ENCODE measurements at regions not wholly inside any gene's neighbourhood (a gene's known extent, or its start where the extent isn't known, plus 50 kb on each side); places are given as distances from the start of the nearest gene placed in this dataset.

DNA sequence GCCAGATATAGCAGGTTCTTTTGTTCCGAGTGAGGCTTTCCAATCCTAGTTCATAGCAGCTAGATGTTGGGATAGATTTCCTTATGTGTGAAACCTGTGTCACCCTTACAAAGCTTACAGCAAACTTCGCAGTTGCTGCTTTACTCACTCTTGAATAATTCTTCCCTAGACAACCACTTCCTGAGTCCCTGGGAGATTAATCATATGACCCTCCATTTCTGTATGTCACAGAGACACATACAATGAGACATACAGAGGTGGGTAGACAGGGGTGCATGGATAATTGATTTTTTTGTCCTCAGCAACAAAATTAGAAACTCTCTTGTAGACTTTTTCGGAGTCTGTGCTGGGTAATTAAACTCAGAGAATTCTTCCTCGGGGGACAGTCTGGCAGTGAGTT, 163.2 kb downstream of the NSUN3 start:
- no peak overlapping the region for H3K4me3 ChIP-seq
- no peaks in the 10 kb centered on the region for H3K9me3 ChIP-seq
- H3K36me3 ChIP-seq, result no peaks in the 10 kb centered on the region
- TF ChIP-seq, protein P1, sequence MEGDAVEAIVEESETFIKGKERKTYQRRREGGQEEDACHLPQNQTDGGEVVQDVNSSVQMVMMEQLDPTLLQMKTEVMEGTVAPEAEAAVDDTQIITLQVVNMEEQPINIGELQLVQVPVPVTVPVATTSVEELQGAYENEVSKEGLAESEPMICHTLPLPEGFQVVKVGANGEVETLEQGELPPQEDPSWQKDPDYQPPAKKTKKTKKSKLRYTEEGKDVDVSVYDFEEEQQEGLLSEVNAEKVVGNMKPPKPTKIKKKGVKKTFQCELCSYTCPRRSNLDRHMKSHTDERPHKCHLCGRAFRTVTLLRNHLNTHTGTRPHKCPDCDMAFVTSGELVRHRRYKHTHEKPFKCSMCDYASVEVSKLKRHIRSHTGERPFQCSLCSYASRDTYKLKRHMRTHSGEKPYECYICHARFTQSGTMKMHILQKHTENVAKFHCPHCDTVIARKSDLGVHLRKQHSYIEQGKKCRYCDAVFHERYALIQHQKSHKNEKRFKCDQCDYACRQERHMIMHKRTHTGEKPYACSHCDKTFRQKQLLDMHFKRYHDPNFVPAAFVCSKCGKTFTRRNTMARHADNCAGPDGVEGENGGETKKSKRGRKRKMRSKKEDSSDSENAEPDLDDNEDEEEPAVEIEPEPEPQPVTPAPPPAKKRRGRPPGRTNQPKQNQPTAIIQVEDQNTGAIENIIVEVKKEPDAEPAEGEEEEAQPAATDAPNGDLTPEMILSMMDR (IDR thresholded peaks at IDR 0.05), result no peak
- DNase-seq, result no peak
- H3K4me1 ChIP-seq, result no peaks in the 10 kb centered on the region
- H3K27me3 ChIP-seq, result no peaks in the 10 kb centered on the region
- no peak overlapping the region for H3K27ac ChIP-seq

DNA sequence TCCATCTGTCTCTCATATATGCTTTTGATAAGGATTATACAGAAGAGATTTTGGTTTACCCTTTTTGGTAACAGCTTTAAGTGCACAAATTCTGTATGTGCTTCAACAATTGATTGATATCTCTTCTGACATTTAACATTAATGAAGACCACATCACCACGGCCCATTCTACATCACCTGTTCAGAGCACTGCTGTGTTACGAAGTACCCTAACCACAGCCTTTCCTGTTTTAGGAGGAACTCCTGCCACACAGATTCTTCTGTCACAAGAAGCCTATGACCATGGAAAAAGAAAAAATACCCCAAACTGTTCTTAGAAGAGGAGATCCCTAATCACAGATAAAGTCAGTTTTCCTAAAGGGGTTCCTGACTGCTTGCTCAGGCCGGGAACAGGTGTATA, 170.1 kb downstream of the NSUN3 start:
- TF ChIP-seq, protein P1 (IDR thresholded peaks at IDR 0.05), result no peak
- TF ChIP-seq POLR2A (IDR thresholded peaks at IDR 0.05), result no peak
- Histone ChIP-seq H3K36me3 (no peaks in the 10 kb centered on the region), H3K27me3 (no peaks in the 10 kb centered on the region), H3K4me1 (no peaks in the 10 kb centered on the region), H3K4me3 (no peak overlapping the region), H3K27ac (no peak overlapping the region), H3K9me3 (no peaks in the 10 kb centered on the region)
- DNase-seq, result no peak

DNA sequence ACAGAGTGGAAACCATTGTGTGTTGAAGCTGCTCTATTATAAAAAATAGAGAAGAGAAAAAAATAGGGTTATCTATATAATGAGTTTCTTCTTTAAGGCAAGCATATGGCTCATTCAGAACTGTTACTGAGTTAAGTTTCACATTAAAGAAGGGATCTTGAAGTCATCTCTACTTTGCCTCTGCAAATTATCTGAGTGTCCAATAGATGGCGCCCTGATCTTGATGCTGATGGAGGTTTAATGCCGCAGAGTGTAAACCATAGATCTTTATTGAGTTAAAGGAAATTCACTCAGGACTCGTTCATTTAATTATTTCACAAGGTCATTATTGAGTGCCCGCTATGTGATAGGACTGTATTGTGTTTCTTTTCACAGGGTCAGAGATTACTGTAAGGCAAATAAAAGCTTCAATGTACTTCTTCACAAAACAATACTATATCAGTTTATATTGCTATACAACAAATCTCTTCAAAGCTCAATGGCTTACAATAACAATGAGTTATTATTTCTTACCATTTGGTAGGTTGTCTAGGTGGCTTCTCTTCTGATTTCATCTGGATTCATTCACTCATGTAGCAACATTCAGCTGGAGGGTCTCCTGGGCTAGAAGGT, 171.4 kb downstream of the NSUN3 start:
- no peak overlapping the region for H3K4me3 ChIP-seq
- H3K9me3 ChIP-seq, result no peaks in the 10 kb centered on the region
- H3K27me3 ChIP-seq, result no peaks in the 10 kb centered on the region
- DNase-seq, result no peak
- no peaks in the 10 kb centered on the region for H3K4me1 ChIP-seq
- TF ChIP-seq POLR2A (IDR thresholded peaks at IDR 0.05), result no peak
- TF ChIP-seq, protein P1 (IDR thresholded peaks at IDR 0.05), result peak in 3 of 6 experiments; percentile 28 to 37 (median 29)
- no peak overlapping the region for H3K27ac ChIP-seq
- no peaks in the 10 kb centered on the region for H3K36me3 ChIP-seq

DNA sequence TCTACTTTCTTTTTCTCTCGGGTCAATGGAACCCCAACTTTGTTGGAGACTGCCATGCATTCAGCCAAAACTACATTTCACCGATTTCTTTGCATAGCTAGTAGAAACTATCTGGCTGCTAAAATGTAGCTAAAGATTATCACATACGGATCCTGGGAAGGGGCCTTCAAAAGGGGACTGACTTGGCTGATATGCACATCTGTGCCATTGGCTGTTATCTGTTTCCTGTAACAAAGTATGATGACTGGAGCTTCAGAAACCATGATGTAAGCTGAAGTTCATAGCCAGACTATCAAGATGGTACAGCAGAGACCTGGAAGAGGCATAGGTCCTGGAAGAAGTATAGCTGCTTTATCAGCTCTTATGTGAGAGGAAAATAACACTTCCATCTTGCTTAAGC, 179.1 kb downstream of the NSUN3 start:
- TF ChIP-seq, protein P1 (IDR thresholded peaks at IDR 0.05), result no peak
- TF ChIP-seq POLR2A (IDR thresholded peaks at IDR 0.05), result no peak
- no peaks in the 10 kb centered on the region for H3K4me1 ChIP-seq
- H3K27ac ChIP-seq, result no peak overlapping the region
- no peaks in the 10 kb centered on the region for H3K36me3 ChIP-seq
- no peak overlapping the region for H3K4me3 ChIP-seq
- no peaks in the 10 kb centered on the region for H3K9me3 ChIP-seq
- H3K27me3 ChIP-seq, result no peaks in the 10 kb centered on the region
- DNase-seq, result no peak

DNA sequence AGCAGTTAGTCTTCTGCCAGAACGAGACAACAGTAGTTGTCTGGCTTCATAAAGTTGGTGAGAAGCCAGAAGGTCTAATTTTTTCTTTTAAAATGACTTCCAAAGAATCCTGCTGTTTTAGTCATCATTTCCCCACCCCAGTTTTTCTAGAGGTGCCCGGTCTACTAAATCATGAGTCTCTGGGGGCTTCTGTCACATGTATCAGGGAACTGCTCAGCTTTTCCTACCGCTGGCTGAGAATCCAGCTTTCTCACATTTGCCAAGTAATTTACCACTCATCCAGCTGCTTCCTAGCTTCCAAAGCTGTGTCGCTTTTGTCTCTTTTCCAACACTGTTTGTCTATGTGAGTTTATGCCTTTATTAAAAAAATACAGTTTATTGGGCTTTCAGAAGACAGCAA, 183.3 kb downstream of the NSUN3 start:
- Histone ChIP-seq H3K27me3 (no peaks in the 10 kb centered on the region), H3K27ac (no peak overlapping the region), H3K9me3 (no peaks in the 10 kb centered on the region), H3K36me3 (no peaks in the 10 kb centered on the region), H3K4me3 (no peak overlapping the region), H3K4me1 (no peaks in the 10 kb centered on the region)
- DNase-seq, result no peak
- no peak for TF ChIP-seq POLR2A (IDR thresholded peaks at IDR 0.05)
- TF ChIP-seq, protein P1 (IDR thresholded peaks at IDR 0.05), result no peak

DNA sequence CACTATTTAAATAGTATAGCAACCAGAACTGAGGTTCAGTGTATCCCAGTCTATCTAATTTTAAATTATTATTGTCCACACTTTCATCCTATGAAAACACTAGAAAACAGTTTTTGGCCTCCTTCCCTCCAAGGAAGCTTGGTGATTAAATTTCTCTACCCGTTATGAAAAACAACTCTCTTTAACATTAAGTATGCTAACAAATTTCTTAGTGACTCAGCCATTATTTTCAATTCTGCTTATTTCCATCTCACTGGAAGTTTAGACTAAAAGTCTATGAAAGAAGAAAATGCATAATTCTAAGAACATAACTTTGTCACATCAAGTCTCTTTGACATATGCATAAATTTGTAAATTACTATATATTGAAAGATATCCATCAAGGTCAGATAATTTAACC, 185.2 kb downstream of the NSUN3 start:
- TF ChIP-seq POLR2A (IDR thresholded peaks at IDR 0.05), result no peak
- TF ChIP-seq, protein P1 (IDR thresholded peaks at IDR 0.05), result no peak
- no peaks in the 10 kb centered on the region for H3K9me3 ChIP-seq

More for the DNA sequence above, 185.2 kb downstream of the NSUN3 start:
- no peak overlapping the region for H3K27ac ChIP-seq
- H3K4me1 ChIP-seq, result no peaks in the 10 kb centered on the region
- no peaks in the 10 kb centered on the region for H3K36me3 ChIP-seq
- no peak overlapping the region for H3K4me3 ChIP-seq
- no peak for DNase-seq
- H3K27me3 ChIP-seq, result no peaks in the 10 kb centered on the region
